NOMO-1 (cell line): ENCODE measurements at regions not wholly inside any gene's neighbourhood (a gene's known extent, or its start where the extent isn't known, plus 50 kb on each side); places are given as distances from the start of the nearest gene placed in this dataset.
"Not testable (repeated sequence)": the region's sequence is repeated elsewhere in the genome, so short reads cannot be mapped to it uniquely, and the experiment has no call there.

ENCODE experiments used
- DNase-seq, 2 experiments: peaks; one replicate each; lab custom pipeline; 2025; ENCODE audit not compliant: unreplicated experiment in 2 of 2; lab: John Stamatoyannopoulos, UW

- peak in 1 of 2 experiments; percentile 2 for DNase-seq
These were observed 381.1 kb upstream of the PKN2 start for GRCh38 chr1:88302843-88303486.

GRCh38 chr1:88311265-88311664 lies 372.8 kb upstream of the PKN2 start:
- DNase-seq, result no peak

GRCh38 chr1:88311907-88312306 lies 372.2 kb upstream of the PKN2 start:
- no peak for DNase-seq

GRCh38 chr1:88317396-88317795 lies 366.7 kb upstream of the PKN2 start:
- DNase-seq, result no peak

- no peak for DNase-seq
These were observed 365.3 kb upstream of the PKN2 start for GRCh38 chr1:88318740-88319139.

GRCh38 chr1:88320291-88320690 lies 363.8 kb upstream of the PKN2 start:
- no peak for DNase-seq

GRCh38 chr1:88321706-88322105 lies 362.4 kb upstream of the PKN2 start:
- DNase-seq, result no peak

- DNase-seq, result no peak
These were observed 359.2 kb upstream of the PKN2 start for GRCh38 chr1:88324899-88325298.

- DNase-seq, result no peak
These were observed 356.4 kb upstream of the PKN2 start for GRCh38 chr1:88327391-88328267.

- DNase-seq, result no peak
These were observed 353.9 kb upstream of the PKN2 start for GRCh38 chr1:88330201-88330600.

GRCh38 chr1:88333086-88333695 lies 350.9 kb upstream of the PKN2 start:
- DNase-seq, result no peak

GRCh38 chr1:88341447-88341846 lies 342.6 kb upstream of the PKN2 start:
- no peak for DNase-seq

GRCh38 chr1:88342081-88342480 lies 342.0 kb upstream of the PKN2 start:
- not testable (repeated sequence) for DNase-seq

GRCh38 chr1:88350648-88351047 lies 333.4 kb upstream of the PKN2 start:
- DNase-seq, result no peak

GRCh38 chr1:88351960-88352359 lies 332.1 kb upstream of the PKN2 start:
- DNase-seq, result no peak

- no peak for DNase-seq
These were observed 329.8 kb upstream of the PKN2 start for GRCh38 chr1:88354256-88354655.

- no peak for DNase-seq
These were observed 326.3 kb upstream of the PKN2 start for GRCh38 chr1:88357729-88358128.

GRCh38 chr1:88371436-88372023 lies 312.5 kb upstream of the PKN2 start:
- DNase-seq, result no peak

GRCh38 chr1:88375977-88376376 lies 308.1 kb upstream of the PKN2 start:
- no peak for DNase-seq

- DNase-seq, result no peak
These were observed 307.7 kb upstream of the PKN2 start for GRCh38 chr1:88376421-88376820.

GRCh38 chr1:88378560-88378959 lies 305.5 kb upstream of the PKN2 start:
- no peak for DNase-seq
